ENCODE measurements at regions not wholly inside any gene's neighbourhood (a gene's known extent, or its start where the extent isn't known, plus 50 kb on each side); places are given as distances from the start of the nearest gene placed in this dataset.

DNA sequence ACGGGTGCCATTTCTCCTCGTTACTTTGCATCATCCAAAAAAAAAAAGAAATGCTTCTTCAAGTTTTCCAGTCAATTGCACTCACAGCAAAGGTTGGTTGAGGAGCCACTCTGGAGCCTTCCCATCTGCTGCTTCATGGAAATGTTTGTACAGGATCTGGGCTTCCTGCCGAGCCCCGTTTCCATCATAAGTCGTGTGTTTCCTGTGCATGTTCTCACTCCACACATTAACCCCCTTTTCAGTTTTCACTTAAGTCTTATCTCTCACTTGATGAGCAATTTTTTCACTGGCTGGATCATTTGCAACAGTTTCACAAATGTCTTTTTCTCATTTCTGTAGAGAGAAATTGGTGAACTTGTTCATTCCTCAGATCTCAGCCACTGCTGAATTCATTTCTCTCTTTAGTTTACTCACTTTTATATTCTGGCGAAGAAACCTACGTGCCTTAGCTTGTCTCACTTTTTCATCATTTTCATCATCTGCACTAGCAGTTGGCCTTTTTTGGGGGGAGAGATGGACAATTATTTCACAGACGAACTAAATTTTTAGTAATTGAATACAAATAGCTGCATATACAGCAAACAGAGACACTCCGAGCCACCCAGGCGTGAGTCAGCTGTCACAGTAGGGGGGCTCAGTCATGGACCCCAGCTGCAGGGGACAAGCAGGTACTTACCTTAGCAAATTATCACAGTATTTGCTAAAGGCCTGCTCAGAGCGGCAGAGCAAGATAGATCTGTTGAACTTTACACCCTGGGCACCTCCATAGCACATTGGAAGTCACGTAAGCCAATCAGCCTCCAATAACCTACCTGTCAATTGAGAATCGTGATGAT lies 750.8 kb upstream of the ID2 start:
- DNase-seq (ENCODE audit: low read depth), result no peak

DNA sequence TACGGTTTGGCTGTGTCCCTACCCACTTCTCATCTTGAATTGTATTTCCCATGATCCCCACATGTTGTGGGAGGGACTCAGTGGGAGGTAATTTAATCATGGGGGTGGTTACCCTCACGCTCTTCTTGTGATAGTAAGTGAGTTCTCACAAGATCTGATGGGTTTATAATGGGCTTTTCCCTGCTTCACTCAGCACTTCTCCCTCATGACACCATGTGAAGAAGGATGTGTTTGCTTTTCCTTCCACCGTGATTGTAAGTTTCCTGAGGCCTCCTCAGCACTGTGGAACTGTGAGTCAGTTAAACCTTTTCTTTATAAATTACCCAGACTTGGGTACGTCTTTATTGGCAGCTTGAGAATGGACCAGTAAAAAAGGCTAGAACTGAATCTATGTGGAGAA lies 750.0 kb upstream of the ID2 start:
- DNase-seq (ENCODE audit: low read depth), result no peak

DNA sequence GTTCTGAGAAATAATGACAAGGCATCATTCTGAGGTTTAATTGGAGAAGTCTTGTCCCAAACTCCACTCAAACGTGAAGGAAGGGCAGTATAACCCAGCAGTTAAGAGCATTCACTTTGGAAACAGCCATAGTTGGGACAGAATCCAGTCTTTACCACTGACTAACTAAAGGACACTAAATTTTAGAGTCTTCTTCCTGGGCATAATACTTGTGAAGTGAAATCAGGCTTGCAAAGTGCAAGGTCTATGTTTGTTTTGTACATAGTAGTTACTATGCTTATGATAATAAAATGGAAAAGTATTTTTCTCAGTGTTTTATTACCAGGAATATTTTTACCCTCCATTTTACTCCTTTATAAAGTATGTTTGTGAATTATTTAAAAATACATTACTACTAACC lies 748.2 kb upstream of the ID2 start:
- DNase-seq (ENCODE audit: low read depth), result no peak

DNA sequence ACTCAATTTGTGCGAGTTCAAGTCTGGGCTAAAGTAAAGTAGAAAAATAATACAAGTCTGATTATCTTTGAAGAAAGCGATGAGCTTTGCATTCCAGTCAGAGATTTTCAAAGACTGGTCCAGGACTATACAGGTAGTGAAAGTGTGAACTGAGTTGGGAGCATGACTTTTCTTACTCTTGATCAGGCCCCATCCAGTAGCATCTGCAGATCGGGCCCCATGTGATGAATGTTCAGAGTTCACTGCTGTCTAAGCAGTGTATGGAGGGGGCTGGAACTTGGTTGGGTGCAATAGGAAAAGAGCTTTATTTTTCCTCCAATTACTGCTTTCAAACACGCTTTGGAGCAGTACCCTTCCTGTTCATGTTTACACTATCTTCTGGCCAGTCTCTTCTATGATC lies 747.4 kb upstream of the ID2 start:
- DNase-seq (ENCODE audit: low read depth), result no peak

DNA sequence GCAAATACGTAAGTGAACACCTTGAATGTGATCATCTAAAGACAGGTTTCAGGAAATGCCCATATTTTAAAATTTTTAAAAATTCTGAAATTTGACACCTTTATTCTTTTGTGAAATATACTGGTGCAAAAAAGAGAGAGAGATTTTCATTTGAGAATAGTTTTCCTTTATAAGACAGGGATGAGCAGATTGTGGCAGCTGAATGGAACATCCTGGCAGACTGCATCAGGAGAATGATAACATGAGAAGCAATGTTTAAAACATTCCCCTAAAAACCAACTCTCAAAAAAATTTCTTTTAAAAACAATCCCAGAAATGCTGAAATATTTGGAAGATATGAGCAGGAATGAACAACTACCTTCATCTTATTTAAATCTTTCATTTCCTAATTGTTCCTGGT lies 744.8 kb upstream of the ID2 start:
- DNase-seq (ENCODE audit: low read depth), result no peak

DNA sequence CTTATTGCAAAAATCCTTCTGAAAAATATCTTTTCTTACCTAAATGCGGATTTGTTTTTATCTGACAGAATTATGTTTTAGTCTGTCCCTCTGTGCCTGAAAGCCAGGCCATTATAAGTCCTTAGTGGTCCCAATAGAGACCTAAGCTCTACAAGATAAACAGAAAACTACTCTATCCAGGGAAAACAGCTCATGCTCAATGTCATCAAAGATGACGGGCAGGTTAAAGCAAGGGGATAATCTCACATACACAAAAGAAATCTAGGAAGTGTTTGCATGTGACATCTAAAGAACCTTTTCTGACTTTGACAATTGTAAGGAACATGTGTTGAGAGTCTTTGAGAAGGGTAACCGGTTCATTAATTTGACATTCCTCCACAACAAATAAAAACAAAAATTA lies 741.1 kb upstream of the ID2 start:
- no peak for DNase-seq (ENCODE audit: low read depth)

DNA sequence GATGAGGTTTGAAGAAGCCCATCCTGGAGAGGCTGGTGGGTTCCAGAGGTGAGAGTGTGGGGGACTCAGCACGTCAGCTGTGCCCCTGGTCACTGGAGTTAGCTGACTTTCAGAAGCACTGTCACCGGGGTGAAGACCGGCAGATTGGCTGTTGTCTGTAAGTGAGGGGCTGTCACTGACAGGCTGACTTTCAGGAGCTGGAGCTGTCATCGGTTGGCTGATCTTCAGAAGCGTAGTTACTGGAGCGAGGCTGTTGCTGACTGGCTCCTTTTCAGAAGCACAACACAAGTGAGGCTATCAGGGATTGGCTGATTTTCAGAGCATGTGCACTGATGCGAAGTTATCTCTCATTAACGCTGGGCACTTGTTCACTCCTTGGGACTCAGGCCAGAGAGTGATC lies 738.4 kb upstream of the ID2 start:
- DNase-seq (ENCODE audit: low read depth), result no peak

DNA sequence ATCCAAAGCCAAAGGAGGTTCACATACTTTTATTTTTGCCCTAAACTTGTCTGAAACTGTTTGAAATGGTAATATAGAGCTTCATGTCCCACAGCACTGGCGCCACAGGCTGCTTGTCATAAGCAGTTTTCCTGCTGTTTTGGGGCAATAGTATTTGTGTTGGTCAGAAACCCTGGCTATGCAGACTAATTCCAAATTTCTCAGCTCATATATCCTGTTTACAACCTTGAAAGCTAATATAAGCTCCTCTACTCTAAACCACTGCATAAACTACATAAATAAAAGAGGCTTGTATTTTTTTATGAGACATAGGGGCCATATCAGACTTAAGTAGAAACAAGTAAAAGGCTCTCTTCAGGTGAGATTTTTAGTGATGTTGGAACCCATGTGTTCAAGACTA lies 736.8 kb upstream of the ID2 start:
- no peak for DNase-seq (ENCODE audit: low read depth)

DNA sequence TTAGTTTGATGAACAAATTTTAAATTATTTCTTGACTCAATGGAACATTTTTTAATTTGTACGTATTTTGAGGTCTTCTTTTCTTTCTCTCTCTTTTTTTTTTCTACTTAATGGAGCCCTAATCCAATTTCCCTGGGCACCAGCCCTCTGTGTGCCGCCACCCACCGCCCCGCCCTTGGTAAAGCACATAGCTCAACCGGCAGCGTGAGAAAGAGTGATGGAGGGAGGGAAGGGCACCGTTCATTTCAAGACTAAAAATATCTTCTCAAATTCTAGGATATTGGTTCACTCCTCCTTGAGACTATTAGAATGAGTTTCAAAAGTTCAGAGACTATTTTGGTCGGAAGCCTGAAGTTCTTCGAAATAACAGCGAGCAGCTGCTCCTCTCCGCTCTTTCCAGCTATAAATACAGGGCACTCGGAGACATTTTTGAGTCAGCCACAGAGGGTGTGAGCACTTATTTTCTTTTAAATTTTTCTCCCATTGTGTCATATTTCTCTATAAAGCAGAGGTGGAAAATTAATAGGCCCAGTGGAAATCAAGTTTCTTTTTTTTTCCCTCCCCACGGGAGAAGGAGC lies 731.7 kb upstream of the ID2 start:
- DNase-seq (ENCODE audit: low read depth), result no peak

DNA sequence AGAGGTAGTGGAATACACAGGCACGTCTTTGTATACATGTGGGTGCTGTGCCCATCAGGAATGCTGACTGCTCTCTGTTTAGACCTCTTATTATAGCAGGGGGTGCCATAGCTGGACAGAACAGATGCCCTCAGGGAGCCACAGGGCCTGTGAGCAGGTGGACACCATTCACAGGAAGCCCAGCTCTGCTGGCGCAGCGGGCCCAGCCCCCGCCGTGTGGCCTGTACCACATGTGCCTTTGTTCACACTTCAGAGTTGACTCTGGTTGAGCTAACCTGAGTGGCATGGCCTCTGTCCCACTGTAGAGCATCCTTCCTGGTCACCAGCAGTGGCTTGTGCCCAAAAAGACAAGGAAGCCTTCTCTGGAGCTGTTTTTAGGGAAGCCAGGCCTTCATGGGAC lies 730.9 kb upstream of the ID2 start:
- DNase-seq (ENCODE audit: low read depth), result no peak

DNA sequence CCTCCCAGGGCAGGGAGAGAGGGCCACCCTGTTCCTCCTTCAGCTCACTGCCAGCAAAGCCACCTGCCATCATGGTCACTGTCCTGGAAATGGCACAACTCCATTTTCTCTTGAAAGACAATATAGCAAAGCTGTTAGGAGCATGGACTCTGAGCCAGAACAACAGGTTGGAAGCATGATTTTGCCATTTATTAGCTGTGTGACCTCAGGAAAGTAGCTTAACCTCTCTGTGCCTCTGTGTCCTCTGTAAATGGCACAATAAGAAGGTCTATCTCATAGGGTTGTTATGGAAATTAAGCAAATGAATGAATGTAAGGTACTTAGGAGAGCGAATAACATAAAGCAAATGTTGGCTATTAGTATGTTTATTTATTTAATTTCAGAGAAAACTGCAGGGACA lies 730.4 kb upstream of the ID2 start:
- no peak for DNase-seq (ENCODE audit: low read depth)

DNA sequence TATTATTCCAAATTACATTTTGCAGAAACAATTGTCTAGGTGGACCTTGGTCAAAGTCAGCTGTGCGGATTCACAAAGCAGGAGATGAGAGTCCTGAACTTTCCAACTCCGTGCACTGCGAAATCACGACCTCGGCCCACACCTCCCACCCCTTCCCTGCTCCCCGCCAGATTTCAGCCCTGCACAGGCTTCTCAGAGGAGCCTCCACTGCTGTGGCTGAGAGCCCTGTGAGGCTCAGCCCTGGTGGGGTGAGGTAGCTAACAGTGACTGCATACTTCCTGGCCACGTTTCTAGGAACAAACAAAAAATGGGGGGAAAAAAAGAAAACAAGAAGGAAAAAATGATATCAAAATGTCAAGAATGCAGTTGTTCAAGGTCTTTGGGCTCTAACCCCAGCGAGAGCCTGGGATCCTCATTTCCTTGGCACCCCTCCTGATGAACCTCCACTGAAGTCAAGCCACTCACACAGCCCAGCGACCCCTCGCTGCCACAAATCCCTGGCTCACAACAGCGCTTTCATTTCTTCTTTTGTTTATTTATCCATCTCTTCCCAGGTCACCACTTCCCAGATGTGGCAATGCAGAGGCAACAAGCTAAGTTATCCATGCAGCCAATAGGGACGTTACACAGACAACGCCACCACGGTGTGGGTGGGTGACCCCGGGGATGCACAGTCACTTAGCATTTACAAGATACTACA lies 729.7 kb upstream of the ID2 start:
- no peak for DNase-seq (ENCODE audit: low read depth)

DNA sequence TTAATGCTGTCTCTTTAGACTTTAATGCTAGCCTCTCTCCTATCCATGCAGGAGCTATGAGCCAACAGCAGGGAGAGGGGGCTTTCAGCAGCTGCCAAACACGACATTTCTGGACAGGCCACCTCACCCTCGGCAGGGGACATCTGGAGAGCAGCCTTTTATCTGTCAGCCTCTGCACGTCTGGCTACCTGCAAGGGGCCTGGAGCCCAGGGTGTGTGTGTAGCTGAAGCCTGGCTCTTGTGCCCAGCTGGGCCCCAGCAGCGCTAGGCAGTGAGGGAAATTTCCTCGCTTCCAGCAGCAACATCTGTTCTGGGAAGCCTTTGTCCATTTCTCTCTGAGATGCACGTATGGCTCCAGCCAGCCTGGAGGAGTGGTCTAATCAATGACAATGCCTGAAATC lies 728.7 kb upstream of the ID2 start:
- DNase-seq (ENCODE audit: low read depth), result no peak

DNA sequence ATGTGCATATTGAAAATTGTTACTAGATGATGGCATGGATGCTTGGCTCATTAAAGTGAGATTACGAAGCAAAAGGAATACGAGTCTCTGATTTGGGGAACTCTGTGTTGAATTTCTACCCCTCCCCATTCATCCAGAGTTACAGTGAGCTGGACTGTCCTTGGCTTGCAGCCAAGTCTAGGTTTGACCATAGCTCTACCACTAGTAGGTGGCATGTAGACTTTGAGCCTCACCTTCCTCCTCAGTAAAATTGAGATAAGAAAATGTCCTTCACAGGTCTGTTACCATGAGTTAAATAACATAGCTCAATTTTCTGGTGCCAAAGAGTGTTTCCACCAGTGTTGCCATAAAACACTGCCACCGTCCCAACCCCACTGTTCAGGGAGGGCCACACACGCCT lies 727.6 kb upstream of the ID2 start:
- no peak for DNase-seq (ENCODE audit: low read depth)

DNA sequence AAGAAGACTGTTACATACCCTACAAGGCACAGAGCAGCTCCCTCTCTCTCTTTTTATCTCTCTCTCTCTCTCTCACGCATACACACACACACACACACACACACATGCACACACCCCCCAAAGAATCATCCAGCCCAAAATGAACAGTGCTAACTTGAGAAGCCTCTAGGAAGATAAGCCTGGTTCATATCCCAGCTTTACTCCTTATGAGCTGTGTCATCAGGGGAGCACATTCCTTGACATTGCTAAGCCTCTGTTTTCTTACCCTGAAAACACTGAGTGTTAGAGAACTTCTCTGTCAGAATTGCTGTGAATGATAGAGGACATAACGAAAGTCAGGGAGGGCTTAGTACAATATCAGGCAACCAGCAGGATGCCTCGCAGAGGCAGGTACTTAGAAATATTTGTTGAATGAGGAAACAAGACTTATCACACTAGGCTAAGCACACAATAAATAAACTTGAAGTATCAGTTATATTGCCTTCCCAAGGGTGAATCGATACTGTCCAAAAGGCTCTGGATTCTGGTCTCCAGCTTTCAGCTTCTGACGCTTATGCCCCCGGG lies 725.6 kb upstream of the ID2 start:
- DNase-seq (ENCODE audit: low read depth), result no peak

DNA sequence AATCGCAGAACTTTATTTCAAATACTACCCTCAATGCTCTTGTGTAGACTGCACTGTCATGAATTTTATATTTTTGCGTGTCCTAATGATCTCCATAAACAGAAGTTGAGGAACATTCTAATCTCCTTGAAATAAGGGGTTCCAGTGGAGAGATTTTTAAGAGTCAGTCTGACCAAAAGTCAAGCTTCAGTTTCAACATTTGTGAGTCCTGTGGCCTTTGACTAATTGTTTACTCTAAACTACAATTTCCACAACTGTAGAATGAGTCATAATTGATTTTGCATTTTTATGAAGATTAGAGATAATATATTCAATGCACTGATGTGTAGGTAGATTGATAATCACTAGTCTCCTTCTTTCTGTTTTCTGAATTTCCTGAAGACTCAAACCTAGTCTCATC lies 720.3 kb upstream of the ID2 start:
- DNase-seq (ENCODE audit: low read depth), result no peak

DNA sequence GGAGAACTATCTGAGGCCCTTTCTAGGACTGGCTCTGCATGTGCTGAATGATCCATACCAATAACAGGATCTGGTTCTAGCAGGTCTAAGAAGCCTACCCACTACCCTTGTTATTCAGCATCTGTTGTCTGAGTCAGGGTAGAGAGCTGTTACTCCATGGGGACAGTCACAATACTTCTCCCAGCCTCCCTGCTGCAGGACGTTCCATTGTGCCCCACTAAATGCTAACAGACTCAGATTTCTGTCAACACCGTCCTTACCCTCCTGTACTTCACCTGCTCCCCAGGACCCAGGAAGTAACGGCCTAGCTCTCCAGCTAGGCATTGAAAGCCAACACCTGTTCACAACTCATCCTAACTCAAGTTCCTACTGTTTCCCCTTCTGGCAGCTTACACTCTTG lies 719.7 kb upstream of the ID2 start:
- DNase-seq (ENCODE audit: low read depth), result no peak

DNA sequence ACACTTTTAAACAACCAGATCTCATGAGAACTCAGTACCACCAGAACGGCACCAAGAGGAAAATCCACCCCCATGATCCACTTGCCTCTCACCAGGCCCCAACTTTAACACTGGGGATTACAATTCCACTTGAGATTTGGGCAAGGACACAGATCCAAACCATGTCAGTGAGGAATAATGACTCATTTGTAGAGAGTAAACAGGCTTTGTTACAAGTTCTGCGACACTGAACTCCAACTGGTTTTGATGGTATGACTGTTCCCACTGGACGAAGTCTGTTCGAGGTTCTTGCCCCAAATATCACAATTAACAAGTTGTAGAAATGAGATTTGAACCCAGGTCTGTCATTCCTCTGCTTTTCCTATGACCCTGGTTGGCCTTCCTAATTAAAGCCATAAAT lies 718.1 kb upstream of the ID2 start:
- no peak for DNase-seq (ENCODE audit: low read depth)

DNA sequence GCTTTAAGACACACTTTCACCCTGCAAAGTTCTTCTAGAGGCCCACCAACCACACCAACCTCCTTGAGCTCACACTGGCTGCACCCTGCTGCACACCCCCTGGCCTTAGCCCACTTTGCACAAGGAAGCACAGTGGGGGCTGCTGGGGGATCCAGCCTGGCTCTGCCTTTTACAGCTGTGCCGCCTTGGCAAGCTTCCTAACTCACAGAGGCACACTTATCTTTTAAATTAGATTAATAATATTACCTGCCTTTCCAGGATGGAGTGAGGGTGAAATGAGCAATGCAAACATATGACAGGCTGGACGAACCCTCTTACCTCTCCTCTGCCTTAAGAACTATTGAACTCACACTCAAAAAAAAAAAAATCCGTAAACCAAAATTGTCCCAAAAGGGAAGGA lies 715.8 kb upstream of the ID2 start:
- no peak for DNase-seq (ENCODE audit: low read depth)

DNA sequence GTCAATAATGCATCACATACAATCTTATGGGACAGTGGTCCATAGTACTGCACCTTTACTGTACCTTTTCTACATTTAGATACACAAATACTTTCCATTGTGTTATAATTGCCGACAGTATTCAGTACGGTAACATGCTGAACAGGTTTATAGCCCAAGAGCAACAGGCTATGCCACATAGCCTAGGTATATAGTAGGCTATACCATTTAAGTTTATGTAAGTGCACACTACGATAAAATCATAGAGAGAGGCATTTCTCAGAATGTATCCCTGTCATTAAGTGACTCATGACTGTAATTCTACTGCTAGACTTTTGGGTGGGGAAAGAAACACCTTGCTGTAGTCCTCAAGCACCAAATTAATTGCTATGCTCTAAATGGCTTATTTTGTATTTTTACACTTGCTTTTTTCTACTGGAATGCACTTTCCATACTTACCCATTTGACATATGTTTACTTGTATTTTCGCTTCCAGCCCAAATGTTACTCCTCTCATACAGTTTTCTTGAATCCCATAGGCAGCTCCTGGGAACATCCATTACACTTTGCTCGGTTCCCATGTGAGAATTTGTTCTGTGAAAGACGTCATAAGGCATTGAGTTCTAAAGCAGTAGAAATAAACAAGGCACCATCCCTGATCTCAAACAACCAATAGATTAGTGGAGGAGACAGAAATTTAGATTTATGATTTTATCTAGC lies 714.0 kb upstream of the ID2 start:
- no peak for DNase-seq (ENCODE audit: low read depth)

DNA sequence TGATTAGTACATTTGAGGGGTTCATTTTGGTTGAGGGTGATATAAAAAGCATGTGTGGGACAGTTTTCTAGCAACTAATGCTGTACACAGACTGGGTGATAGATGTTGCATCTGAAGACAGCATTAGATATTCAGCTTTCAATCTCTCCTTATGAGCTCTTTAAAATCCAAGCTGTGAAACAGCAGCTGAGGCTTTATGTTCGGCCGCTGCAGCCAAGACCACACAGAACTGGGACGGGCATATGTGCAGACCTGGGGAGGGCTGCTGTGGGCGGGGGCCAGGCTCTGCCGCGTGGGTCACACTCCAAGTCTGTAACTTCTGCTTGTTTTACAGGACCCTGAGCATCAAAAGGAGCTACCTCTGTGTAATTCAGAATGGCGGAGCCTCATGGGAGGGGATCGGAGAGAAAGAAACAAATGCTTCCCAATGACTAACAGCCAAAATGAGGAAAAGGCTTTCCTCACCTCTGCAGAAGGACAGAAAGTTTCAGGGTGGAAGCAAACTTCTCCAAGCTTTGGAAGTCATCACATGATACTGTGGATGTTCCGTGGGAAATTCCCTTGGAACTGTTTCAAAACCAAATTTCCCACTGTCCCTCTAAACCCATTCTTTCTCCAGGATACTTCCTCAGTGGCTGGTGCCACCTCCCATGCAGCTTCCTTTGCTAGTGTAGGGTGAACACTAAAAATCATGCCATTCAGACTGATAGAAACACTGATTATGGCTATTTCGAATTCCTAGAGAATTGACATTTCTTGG lies 711.9 kb upstream of the ID2 start:
- no peak for DNase-seq (ENCODE audit: low read depth)

DNA sequence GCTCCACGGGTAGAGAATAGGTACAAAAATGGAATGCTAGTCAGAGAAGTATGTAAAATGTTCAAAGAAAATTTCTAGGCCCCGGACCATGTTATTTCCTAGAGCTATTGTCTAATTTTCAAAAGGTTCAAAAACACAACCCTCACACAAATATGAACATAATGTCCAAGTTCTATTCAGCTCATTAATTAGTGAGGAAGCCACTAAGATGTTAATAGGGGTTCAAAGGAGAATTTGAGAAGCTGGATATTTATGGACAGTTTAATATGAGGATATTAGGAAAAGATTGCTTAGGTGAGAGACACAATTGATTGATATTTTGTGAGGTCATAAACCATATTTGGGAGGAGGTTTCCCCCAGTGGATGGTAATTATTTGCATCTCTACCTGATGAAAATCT lies 710.6 kb upstream of the ID2 start:
- no peak for DNase-seq (ENCODE audit: low read depth)

Measured in activated T-helper 1 cell treated with Interleukin-2 at 50 U/mL for 16 hours (primary cell).